ENCODE measurements at regions not wholly inside any gene's neighbourhood (a gene's known extent, or its start where the extent isn't known, plus 50 kb on each side); places are given as distances from the start of the nearest gene placed in this dataset.

- DNase-seq: no peak
Measured at GRCh38 chr9:28915202-28915930, 1342.1 kb upstream of the C9orf72 start.

DNA sequence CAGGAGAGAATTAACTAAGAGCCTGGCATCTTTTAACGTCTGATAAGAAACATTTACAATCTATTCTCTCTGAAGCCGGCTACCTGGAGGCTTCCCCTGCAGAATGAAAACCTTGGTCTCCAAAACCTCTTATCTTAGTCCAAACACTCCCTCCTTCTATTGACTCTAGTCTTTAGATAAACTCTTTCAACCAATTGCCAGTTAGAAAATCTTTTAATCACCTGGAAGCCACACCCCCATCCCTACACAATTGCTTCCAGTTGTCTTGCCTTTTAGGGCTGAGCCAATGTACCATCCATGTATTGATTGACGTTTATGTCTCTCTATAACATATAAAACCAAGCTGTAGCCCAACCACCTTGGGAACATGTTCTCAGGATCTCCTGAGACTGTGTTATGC, 1343.1 kb upstream of the C9orf72 start:
- no peak for DNase-seq

- DNase-seq: no peak
Measured at GRCh38 chr9:28921857-28922500, 1348.7 kb upstream of the C9orf72 start.

GRCh38 chr9:28922891-28923290, 1349.6 kb upstream of the C9orf72 start:
- DNase-seq: no peak

DNA sequence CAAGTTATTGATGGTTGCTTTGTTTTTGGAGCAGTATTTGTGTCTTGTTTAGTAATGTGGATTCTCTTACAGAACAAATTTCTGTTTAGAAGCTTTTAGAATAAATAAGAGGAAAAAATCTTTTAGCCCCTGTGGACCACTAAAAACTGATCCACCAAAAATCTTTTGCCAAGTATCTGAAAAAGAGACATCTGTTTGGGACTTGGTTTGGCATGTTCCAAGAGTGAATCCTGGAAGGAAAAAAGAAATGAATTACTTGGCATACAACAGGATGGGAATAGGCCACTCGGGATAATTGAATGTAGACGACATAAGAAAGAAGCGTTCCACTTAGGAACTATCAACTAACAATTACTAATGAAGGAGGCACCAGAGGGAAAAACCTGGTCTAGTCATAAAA, 1350.1 kb upstream of the C9orf72 start:
- DNase-seq: no peak

DNA sequence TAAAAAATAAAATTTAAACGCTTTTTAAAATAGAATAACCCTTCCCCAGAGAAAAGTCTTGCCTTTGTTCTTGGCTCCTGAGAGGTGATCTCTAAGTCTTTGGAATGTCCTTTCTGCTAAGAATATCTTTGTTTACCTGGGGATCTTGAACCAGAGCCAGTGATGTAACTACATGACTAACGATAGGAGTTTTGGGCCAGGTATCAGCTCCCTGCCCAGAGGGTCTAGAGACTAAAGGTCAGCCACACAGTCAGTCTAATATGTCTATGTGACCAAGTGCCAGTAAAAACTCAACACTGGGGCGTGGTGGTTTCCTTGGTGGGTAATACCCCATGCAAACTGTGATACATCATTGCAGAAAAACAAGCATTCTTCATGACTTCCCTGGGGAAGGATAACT, 1351.9 kb upstream of the C9orf72 start:
- DNase-seq: no peak

DNA sequence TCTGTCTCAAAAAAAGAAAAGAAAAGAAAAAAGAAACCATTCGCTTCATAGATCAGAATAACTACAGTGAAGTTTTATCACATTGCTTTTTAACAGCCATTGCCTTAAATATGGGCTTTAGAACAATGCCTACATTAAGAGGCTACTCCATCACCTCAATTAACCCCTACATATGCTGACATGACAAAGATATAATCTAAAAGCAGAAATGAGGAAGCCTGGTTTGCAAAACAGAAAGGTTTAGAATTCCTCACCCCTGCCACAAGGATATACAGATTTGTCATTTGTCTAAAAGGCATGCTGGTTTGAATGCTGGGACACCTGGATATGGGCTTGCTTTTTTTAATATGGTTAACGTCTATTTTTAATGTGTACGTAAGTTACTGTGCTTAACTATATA, 1353.0 kb upstream of the C9orf72 start:
- no peak for DNase-seq

DNA sequence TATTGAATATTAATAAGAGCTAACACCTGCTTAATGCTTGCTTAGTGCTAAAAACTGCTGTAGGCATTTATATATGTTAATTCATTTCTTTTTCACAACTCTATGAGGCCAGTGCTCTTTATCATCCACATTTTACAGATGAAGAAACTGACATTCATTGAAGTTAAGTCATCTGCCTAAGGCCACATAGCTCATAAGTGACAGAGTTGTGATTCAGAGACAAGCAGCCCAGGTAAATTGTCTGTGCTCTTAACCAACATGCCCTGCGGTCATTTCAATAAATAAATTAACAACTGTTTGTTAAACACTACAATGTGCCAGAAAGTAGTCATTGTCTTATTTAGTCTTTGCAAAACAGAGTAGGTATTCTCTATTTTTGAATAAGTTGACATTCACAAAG, 1354.4 kb upstream of the C9orf72 start:
- no peak for DNase-seq

GRCh38 chr9:28929433-28929832, 1356.2 kb upstream of the C9orf72 start:
- no peak for DNase-seq

DNA sequence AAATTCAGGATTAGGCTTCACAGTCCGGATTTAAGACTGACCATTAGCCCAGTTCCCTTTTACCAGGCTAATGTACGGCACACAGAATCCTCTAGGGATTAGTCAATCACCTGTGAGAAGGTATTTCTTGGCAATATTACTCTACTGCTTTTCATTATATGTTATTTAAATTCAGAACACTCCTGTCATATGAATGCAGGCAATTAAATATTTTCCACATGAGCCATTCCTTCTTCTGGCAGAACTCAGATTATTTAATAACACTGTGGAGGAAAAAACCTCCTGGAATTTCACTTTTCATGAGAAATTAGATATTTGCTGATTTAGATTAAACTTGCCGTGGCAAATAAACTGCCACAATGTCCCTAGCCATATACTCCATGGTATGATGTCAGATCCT, 1357.5 kb upstream of the C9orf72 start:
- no peak for DNase-seq

- no peak for DNase-seq
Measured at GRCh38 chr9:28934111-28934510, 1360.8 kb upstream of the C9orf72 start.

GRCh38 chr9:28938981-28939380, 1365.7 kb upstream of the C9orf72 start:
- DNase-seq: no peak

DNA sequence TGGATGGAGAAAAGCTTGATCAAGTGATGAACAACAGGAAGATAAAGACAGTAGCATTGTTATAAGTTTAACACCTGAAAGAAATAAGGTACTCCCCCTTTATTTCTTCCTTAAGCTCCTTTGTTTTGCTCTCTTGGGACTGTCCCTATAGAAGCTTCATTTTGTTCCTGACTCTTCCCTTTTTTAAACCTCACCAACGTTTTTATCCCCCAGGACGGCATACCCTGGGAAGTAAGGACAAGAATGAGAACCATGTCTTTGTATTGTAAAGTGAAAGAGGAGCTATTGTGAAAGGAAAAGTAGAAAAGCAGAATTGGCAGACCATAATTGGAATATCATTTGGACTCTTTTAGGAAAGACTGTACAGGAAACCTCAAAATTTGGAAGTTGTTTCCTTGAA, 1368.6 kb upstream of the C9orf72 start:
- no peak for DNase-seq

DNA sequence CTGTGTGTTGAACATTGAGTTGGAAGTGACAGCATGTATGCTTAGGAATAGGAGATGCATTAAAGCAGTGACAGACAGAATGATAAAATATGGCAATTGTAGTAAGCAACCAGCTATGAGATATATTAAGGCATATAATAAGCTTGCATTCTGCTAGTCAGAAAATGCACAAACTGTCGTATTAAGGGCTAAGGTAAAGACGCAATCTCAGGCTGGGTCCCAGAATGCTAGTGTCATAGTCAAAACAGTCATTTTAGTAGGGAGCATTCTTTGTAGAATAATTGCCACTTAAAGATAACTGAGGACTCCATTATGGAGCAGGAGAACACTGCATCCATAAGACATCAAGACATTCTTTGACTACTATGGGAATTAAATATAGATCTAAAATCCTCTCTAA, 1369.7 kb upstream of the C9orf72 start:
- no peak for DNase-seq

DNA sequence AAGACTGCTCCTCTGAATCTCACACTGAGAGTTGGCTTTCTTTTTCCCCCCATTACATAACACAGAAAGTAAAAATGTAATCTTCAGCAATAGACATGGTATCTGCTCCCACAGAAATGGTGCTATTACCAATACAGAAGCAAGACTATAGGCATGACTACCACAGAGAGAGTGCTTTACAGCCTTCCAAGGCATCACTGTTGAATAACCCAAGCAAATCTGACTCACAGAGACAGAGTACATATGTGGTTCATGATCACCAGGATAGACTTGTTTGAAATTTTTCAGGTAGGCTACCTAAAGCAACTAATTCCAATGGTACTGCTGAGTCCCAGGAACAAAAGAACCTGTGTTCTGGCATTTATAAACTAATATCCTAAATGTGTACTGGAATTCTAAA, 1373.4 kb upstream of the C9orf72 start:
- DNase-seq: no peak

DNA sequence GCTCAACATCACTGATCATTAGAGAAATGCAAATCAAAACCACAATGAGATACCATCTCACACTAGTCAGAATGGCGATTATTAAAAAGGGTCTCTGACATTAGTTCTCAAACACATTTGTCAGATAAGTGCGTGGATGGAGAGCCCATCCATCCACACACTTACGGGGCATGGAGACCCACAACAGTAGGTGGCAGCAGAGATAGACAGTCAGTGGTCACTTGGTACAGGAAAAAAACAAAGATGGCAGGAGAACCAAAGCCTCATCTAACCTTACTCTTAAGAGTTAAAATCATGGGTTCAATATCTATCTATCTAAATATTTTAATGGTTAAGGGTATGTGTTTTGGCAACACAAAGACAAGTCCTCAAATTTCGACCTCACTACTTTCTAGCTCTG, 1378.7 kb upstream of the C9orf72 start:
- no peak for DNase-seq

DNA sequence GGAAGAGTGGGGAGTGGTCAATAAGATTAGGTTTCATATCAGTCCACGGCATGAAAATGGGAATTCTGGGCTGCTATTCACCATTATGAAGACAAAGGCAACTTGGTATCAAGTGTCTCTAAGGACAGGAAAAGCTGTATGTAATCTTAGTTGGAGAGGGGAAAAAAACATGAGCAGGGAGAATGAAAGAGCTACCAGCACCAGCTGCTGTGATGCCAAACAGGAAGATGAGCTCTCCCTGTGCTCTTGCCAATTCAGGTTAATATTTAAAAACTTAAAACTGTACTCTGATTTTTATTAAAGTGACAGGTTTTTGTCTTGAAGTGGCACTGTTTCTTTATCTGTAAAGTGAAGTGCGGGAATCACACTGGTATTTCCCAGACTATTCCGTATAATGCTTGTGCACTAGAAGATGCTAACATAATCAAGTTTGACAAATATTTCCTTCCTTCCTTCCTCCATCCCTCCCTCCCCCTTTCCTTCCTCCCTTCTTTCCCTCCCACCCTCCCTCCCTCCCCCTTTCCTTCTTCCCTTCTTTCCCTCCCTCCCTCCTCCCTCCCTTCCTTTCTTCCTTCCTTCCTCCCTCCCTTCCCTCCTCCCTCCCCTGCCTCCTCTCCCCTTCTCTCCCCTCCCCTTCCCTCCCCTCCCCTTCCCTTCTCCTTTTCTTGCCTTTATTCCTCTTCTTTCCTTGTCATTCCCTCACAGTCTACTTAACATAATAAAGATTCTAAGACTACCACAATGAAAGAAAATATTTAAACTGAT, 1383.0 kb upstream of the C9orf72 start:
- DNase-seq: peak in 1 of 51 donors; percentile 0

- no peak for DNase-seq
Measured at GRCh38 chr9:28960602-28961001, 1387.3 kb upstream of the C9orf72 start.

DNA sequence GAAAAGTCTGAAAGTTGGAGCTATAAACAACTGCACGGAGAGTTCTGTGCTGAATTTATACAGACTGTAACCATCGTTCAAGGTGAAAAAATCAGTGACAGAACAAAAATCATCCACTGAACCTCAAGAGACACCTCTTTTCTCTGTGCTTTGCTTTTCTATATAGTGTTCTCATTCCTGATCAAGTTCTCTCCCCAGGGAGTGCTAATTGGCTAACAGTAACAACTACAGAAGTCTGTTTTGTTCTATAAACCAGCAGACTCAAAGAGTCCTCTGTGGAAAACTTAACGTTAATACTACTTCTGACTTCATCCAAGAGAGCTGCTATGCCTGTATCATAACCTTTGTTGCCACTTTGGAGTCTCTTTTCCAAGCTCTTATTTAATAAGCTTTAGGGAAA, 1388.3 kb upstream of the C9orf72 start:
- DNase-seq: no peak

GRCh38 chr9:28967226-28967625, 1393.9 kb upstream of the C9orf72 start:
- no peak for DNase-seq

GRCh38 chr9:28970241-28970654, 1397.0 kb upstream of the C9orf72 start:
- no peak for DNase-seq

- no peak for DNase-seq
Measured at GRCh38 chr9:28971881-28972280, 1398.6 kb upstream of the C9orf72 start.

DNA sequence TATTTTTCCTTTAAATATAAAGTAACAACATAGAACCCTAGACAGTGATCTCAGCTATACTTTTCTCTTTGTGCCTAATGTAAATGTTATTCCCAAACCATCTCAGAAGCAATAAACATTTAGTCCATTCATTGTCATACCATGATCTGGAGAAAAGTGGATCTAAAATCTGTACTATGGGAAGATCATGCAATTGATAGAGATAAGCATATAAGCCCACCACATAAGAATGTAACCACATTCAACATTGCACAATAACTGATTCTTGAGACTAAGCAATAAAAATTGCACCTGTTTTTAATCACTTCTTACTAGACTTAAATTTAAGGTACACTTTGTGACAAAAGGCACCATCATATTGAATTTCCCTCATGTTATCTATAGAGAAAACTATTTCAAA, 1403.0 kb upstream of the C9orf72 start:
- DNase-seq: no peak
